Sigmoid colon (tissue), 6 donors: ENCODE measurements at regions not wholly inside any gene's neighbourhood (a gene's known extent, or its start where the extent isn't known, plus 50 kb on each side); places are given as distances from the start of the nearest gene placed in this dataset.
A peak's percentile ranks its signal among the peaks of the same experiment; 100 is the strongest.

Experiments
- DNase-seq: peaks from one replicate; pipeline ENCODE4 v3.0.0-alpha.2; 2019
- H3K27ac ChIP-seq, 4 donors: fragments of 200-600 bp; sonication (generic); one replicate each; pipeline ENCODE4 v1.5.1; 2016 to 2019; ENCODE audit warnings: mild to moderate bottlenecking in 1 of 4
- H3K27me3 ChIP-seq, 3 donors: fragments of 200-600 bp; sonication (generic); one replicate each; pipeline ENCODE4 v1.5.1; 2019; ENCODE audit warnings: mild to moderate bottlenecking in 1 of 3
- H3K36me3 ChIP-seq, 4 donors: fragments of 200-600 bp; sonication (generic); one replicate each; pipeline ENCODE4 v1.5.1; 2016 to 2019
- H3K4me1 ChIP-seq, 4 donors: fragments of 200-600 bp; sonication (generic); one replicate each; pipeline ENCODE4 v1.5.1; 2017 to 2019
- H3K4me3 ChIP-seq, 4 donors: fragments of 200-600 bp; sonication (generic); one replicate each; pipeline ENCODE4 v1.5.1; 2017 to 2019; ENCODE audit warnings: mild to moderate bottlenecking in 2 of 4, moderate library complexity in 1 of 4
- H3K9me3 ChIP-seq, 4 donors: fragments of 200-600 bp in 3 of 4; sonication (generic) in 3 of 4; one replicate each; pipeline versions ENCODE4 v1.5.1 to v1.6.1; 2013 to 2019
- EP300 ChIP-seq, 4 donors: sonication (generic); formaldehyde crosslinking; IDR thresholded peaks; one replicate each; pipeline ENCODE4 v1.6.1; 2017; ENCODE audit warnings: antibody characterized with exemption in 4 of 4
- POLR2A ChIP-seq, 2 donors: fragments of 450-650 bp; IDR thresholded peaks; one replicate each; pipeline ENCODE4 v1.6.1; 2016; ENCODE audit warnings: antibody characterized with exemption in 2 of 2, mild to moderate bottlenecking in 2 of 2, moderate library complexity in 2 of 2
- POLR2AphosphoS5 ChIP-seq, 4 donors: sonication (generic); formaldehyde crosslinking; IDR thresholded peaks; one replicate each; pipeline ENCODE4 v1.6.1; 2017; ENCODE audit warnings: antibody characterized with exemption in 4 of 4
- WGBS, 2 donors: extraction: QIAGEN DNeasy Blood & Tissue Kit; methylation state at CpG; one replicate each; pipeline ENCODE4 v1.1.7; 2013; 5-methylcytosine and 5-hydroxymethylcytosine counted together
- intact Hi-C: fragments of 100-400 bp; cut with DNase I; formaldehyde crosslinking; loops from one replicate; pipeline ENCODE4 v1.15.1; 2023
- small RNA-seq, 3 donors: library from RNA; depleted of rRNA; stranded (forward); fragments of <200 nt; gene quantifications; one replicate each; pipeline ENCODE3, GENCODE V24; 2016
- TF ChIP-seq, protein P1 (sequence below), 4 experiments: fragments of 450-650 bp in 3 of 4; fragments of 200-600 bp in 1 of 4; IDR thresholded peaks; one replicate each; pipeline ENCODE4 v1.5.1; 2016 to 2019; ENCODE audit warnings: antibody characterized with exemption in 4 of 4, mild to moderate bottlenecking in 3 of 4, moderate library complexity in 2 of 4
- donor health status: healthy with polysubstance abuse.
- donor health status: healthy.

DNA sequence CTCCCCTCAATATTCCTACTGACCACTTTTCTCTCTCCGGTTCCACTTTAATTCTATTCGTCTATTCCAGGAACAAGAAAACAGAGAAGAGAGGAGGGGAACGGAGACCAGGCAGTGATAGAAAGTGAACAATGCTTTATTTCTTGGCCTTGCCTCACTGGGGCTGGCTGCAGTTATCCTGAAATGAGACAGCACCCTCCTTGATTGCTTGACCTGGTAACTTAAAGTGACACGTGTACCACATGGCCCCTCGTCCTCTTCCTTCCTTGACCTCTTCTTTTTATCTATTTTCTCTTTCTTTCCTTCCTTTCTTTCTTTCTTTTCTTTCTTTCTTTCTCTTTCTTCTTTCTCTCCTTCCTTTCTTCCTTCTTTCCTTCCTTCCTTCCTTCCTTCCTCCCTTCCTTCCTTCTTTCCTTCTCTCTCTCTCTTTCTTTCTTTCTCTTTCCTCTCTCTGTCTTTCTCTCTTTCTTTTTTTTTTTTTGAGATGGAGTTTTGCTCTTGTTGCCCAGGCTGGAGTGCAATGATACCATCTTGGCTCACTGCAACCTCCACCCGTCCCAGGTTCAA is 52.8 kb upstream of the CLMP start:
- no peaks in the 10 kb centered on the region for H3K9me3 ChIP-seq
- H3K4me1 ChIP-seq = peaks cover 0 to 23% (median 22%) of the 10 kb centered on the region in 4 donors
- H3K4me3 ChIP-seq = no peak overlapping the region
- WGBS, 2 donors = 40 to 67% methylated on average over 6 of the region's 6 CpGs
- H3K36me3 ChIP-seq = no peaks in the 10 kb centered on the region
- H3K27me3 ChIP-seq = no peaks in the 10 kb centered on the region
- DNase-seq = no peak
- TF ChIP-seq POLR2A (IDR thresholded peaks at IDR 0.05) (no peak), POLR2AphosphoS5 (IDR thresholded peaks at IDR 0.05) (no peak), EP300 (IDR thresholded peaks at IDR 0.05) (no peak)
- TF ChIP-seq, protein P1, sequence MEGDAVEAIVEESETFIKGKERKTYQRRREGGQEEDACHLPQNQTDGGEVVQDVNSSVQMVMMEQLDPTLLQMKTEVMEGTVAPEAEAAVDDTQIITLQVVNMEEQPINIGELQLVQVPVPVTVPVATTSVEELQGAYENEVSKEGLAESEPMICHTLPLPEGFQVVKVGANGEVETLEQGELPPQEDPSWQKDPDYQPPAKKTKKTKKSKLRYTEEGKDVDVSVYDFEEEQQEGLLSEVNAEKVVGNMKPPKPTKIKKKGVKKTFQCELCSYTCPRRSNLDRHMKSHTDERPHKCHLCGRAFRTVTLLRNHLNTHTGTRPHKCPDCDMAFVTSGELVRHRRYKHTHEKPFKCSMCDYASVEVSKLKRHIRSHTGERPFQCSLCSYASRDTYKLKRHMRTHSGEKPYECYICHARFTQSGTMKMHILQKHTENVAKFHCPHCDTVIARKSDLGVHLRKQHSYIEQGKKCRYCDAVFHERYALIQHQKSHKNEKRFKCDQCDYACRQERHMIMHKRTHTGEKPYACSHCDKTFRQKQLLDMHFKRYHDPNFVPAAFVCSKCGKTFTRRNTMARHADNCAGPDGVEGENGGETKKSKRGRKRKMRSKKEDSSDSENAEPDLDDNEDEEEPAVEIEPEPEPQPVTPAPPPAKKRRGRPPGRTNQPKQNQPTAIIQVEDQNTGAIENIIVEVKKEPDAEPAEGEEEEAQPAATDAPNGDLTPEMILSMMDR (IDR thresholded peaks at IDR 0.05) = no peak
- intact Hi-C loops = loop anchor here (1.0 kb wide), 2 partner anchors 82 to 137 kb away; no protein-coding TSS in a partner anchor
- H3K27ac ChIP-seq = no peak overlapping the region

DNA sequence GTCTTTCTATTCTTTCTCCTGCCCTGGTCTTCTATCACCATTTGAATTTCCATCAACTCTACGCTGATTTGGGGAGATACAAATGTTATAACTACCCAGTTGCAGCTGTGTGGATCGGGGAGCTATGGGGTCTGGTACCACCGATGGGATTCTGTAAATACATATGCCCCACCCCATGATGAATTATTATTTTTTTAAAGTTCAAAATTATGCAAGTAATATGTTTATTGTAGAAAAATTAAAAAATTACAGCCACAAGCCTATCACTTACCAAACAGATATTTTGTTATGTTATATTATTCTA is 52.4 kb upstream of the CLMP start:
- intact Hi-C loops = loop anchor here (1.0 kb wide), 2 partner anchors 81 to 136 kb away; no protein-coding TSS in a partner anchor
- H3K27me3 ChIP-seq = no peaks in the 10 kb centered on the region

DNA sequence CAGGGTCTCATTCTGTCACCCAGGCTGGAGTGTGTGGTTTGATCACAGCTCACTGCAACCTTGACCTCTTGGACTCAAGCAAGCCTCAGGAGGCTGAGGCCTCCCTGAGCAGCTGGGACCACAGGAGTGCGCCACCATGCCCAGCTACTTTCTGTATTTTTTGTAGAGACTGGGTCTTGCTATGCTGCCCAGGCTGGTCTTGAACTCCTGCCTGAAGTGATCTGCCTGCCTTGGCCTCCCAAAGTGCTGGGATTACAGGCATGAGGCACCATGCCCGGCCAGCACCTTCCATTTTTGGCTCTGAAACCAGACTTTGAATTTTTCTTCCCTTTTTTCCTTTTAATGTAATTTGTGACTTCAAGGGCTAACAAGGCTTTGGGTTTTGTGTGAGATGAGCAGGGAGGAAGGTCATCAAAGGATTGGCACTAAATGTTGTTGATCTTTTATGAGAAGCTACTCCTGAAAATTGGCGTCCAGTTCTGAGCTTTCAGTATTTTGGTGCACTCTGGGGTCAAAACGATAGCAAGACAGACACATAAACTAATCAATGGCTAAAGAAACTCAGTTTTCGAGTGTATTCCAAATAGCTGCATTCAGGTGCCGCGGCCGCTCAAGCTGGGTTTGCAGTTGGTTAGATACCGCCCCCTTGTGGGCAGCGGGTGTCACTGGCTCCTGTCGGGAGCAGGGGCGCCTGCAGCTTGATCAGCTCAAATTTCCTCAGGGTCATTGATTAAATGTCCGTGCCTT is 51.9 kb upstream of the CLMP start:
- TF ChIP-seq POLR2A (IDR thresholded peaks at IDR 0.05) = no peak
- peak in 1 of 4 donors; percentile 14 for TF ChIP-seq POLR2AphosphoS5 (IDR thresholded peaks at IDR 0.05)
- TF ChIP-seq, protein P1 (IDR thresholded peaks at IDR 0.05) = peak; percentile 84 to 99 (median 95)
- intact Hi-C loops = loop anchor here (1.0 kb wide), 2 partner anchors 81 to 136 kb away; no protein-coding TSS in a partner anchor

More for the DNA sequence above, 52.4 kb upstream of the CLMP start:
- no peak for TF ChIP-seq POLR2AphosphoS5 (IDR thresholded peaks at IDR 0.05)
- TF ChIP-seq, protein P1 (IDR thresholded peaks at IDR 0.05) = no peak
- no peak for TF ChIP-seq POLR2A (IDR thresholded peaks at IDR 0.05)
- no peak for TF ChIP-seq EP300 (IDR thresholded peaks at IDR 0.05)
- no peaks in the 10 kb centered on the region for H3K36me3 ChIP-seq
- no peak overlapping the region for H3K4me3 ChIP-seq
- H3K4me1 ChIP-seq = peaks cover 0 to 23% (median 21%) of the 10 kb centered on the region in 4 donors
- DNase-seq = no peak
- H3K9me3 ChIP-seq = no peaks in the 10 kb centered on the region
- 60 to 69% methylated on average over 3 of the region's 3 CpGs for WGBS, 2 donors
- H3K27ac ChIP-seq = no peak overlapping the region

DNA sequence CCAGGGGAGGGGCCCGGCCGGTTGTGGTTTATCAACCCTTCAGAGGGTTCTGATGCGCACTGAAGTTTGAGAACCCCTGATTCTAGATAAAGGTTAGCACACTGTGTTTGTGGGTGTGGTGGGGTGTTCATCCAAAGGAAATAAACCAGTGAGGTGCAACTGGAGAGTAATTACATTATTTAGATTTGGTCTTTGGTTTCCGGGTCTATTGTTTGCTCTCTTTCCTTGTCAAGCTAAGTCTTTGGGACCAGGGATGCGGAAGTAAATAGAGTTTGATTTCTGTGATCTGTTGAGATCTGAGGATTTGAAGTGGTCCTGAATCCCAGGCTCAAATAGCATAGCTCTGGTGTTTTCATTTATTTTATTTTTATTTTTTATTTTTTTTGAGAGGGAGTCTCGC is 50.5 kb upstream of the CLMP start:
- TF ChIP-seq POLR2A (IDR thresholded peaks at IDR 0.05) = no peak
- TF ChIP-seq POLR2AphosphoS5 (IDR thresholded peaks at IDR 0.05) = no peak
- TF ChIP-seq, protein P1 (IDR thresholded peaks at IDR 0.05) = no peak
- TF ChIP-seq EP300 (IDR thresholded peaks at IDR 0.05) = no peak

More for the DNA sequence above, 51.9 kb upstream of the CLMP start:
- Histone ChIP-seq H3K27ac (peak overlapping the region in 1 of 4 donors; percentile 5), H3K4me1 (peaks cover 0 to 22% (median 17%) of the 10 kb centered on the region in 4 donors), H3K9me3 (no peaks in the 10 kb centered on the region), H3K4me3 (no peak overlapping the region), H3K36me3 (no peaks in the 10 kb centered on the region), H3K27me3 (no peaks in the 10 kb centered on the region)
- DNase-seq = peak; percentile 91
- 12 to 15% methylated on average over 13 of the region's 13 CpGs for WGBS, 2 donors

More for the DNA sequence above, 50.5 kb upstream of the CLMP start:
- H3K4me3 ChIP-seq = no peak overlapping the region
- no peak overlapping the region for H3K27ac ChIP-seq
- H3K9me3 ChIP-seq = no peaks in the 10 kb centered on the region
- intact Hi-C loops = no loop called here
- H3K4me1 ChIP-seq = peaks cover 0 to 19% (median 14%) of the 10 kb centered on the region in 4 donors
- H3K27me3 ChIP-seq = no peaks in the 10 kb centered on the region
- 51 to 82% methylated on average over 6 of the region's 6 CpGs for WGBS, 2 donors
- no peaks in the 10 kb centered on the region for H3K36me3 ChIP-seq
- no peak for DNase-seq

Small RNAs in the stretch of these regions (small RNA-seq; reads per million reads assigned to genes)
- 0 reads per million in 3 donors for gene RF00096
